GM19025 (cell line): ENCODE measurements at regions not wholly inside any gene's neighbourhood (a gene's known extent, or its start where the extent isn't known, plus 50 kb on each side); places are given as distances from the start of the nearest gene placed in this dataset.
"Not testable (repeated sequence)": the region's sequence is repeated elsewhere in the genome, so short reads cannot be mapped to it uniquely, and the experiment has no call there.

ENCODE experiments used
- ATAC-seq: cut with Tn5 transposase; IDR thresholded peaks from one replicate; pipeline ENCODE4 v1.9.1; 2021; ENCODE audit warnings: mild to moderate bottlenecking, low read depth, moderate library complexity; ENCODE audit not compliant: unreplicated experiment

DNA sequence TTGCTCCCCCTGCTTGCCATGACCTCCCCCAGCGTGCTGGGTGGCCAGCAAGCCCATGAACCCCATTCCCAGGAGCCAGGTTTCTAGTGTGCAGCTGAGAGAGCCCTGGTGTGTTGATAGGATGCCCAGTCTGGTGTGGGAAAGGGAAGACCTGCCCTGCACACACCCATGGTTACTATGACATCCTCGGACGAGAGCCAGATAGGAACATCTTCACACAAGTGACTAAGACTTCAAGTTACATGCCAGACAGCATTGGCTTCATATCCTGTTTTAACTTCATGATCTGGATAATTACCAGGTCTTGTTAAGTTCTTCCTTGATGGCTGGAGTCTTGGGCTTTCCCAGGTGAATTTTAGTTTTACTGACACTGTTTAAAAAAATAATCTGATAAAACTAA is 196.6 kb upstream of the EGLN3 start:
- no peak for ATAC-seq

DNA sequence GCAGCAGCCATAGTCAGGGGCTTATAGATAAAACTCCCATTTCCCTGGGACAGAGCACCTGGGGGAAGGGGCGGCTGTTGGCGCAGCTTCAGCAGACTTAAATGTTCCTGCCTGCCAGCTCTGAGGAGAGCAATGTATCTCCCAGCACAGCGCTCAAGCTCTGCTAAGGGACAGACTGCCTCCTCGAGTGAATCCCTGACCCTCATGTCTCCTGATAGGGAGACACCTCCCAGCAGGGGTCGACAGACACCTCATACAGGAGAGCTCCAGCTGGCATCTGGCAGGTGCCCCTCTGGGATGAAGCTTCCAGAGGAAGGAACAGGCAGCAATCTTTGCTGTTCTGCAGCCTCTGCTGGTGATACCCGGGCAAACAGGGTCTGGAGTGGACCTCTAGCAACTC is 189.3 kb upstream of the EGLN3 start:
- ATAC-seq = not testable (repeated sequence)

DNA sequence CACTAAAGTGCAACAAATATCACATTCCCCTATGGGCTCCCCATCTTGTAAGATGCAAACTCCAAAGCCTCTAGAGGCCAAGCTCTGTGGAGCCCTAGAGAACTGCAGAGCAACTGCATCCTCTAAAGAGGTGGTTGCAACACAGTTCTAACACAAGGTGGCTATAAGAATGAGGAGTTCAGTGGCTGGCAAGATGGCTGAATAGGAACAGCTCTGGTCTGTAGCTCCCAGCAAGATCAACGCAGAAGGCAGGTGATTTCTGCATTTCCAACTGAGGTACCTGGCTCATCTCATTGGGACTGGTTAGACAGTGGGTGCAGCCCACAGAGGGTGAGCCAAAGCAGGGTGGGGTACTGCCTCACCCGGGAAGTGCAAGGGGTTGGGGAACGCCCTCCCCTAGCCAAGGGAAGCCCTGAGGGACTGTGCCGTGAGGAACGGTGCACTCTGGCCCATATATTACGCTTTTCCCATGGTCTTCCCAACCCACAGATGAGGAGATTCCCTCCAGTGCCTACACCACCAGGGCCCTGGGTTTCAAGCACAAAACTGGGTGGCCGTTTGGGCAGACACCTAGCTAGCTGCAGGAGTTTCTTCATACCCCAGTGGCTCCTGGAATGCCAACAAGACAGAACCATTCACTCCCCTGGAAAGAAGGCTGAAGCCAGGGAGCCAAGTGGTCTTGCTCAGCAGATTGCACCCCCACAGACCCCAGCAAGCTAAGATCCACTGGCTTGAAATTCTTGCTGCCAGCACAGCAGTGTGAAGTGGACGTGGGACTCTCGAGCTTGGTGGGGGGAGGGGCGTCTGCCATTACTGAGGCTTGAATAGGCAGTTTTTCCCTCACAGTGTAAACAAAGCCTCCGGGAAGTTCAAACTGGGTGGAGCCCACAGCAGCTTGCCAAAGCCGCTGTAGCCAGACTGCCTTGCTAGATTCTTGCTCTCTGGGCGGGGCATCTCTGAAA is 188.6 kb upstream of the EGLN3 start:
- ATAC-seq = not testable (repeated sequence)

DNA sequence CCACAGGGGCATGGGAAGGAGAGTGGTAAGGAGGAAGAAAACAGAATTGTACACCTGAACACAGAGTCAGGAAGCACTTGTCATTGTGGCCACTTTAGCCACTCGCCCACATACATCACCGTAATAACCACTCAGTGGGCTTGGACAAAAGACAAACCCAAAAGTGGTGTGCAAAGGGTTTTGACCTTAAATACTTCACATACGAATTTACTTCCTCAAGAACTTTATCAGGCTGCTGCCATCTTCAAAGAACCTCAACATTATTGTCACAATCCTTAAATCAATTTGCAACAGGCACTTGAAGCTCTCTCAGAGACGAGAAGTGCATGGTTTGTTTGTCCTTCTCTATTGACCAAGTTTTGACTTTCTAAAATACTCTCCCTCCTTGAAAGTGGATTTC is 187.3 kb upstream of the EGLN3 start:
- ATAC-seq = no peak

DNA sequence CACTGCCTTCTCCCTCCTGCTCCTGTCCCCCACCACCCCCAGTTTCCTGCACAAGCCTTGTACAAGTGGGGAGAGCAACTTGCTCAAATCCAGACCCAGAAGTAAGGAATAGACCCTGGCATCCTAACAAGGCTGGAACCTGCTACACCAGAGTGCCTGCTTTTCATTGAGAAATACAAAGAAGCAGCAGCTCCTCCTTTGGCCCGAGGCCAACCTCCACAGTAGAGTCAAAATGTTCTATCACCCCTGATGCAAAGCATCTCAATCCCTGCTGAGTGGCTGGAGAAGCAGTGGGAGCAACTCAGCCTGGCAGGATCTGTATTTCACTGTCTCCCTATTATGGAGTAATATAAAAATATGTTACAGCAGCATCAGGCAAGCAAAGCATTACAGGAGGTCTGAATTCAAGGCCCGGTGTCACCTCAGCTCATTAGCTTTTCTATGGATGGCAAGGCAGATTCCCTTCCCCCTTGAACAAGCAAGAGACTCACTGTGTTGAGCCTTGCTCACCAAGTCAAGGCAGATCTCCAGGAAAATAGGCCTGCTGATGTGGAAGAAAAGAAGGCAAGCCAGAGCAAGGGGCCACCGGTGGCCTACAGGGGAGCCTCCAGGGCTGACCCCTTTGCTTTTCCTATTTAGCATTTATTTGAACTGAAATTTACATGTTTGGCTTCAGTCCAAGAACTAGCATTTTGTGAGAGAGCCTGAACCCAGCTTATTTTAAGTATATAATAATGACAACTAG is 186.3 kb upstream of the EGLN3 start:
- ATAC-seq = no peak

DNA sequence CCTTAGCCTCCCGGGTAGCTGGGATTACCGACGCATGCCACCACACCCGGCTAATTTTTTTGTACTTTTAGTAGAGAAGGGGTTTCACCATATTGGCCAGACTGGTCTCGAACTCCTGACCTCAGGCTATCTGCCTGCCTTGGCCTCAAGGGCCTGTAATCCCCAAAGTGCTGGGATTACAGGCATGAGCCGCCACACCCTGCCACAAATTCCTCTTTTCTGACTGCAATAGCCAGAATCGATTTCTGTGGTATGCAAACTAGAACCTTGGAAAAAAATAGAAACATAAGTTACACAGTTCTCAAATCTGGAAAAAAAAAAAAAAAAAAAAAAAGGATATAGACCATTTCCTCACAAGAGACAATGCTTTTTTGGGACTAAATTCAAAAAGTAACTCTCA is 184.6 kb upstream of the EGLN3 start:
- no peak for ATAC-seq

DNA sequence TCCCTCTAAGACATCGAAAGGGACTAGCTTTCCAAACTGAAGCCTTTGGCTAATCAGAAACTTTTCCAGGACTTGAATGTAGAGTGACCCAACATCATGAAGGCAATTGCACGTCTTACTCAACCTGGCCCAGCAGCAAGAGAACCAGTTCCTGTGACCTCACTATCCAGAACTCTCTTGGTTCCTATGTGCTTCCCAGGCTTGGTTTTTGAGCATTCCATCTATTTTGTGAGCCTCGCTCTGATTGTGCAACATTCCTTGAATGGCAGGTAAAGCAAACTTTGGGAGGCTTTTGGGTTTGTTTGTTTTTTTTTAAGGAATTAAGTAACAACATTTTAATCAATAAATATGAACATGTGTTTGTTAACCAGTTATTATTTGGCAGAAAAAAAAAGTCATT is 183.6 kb upstream of the EGLN3 start:
- ATAC-seq = no peak

DNA sequence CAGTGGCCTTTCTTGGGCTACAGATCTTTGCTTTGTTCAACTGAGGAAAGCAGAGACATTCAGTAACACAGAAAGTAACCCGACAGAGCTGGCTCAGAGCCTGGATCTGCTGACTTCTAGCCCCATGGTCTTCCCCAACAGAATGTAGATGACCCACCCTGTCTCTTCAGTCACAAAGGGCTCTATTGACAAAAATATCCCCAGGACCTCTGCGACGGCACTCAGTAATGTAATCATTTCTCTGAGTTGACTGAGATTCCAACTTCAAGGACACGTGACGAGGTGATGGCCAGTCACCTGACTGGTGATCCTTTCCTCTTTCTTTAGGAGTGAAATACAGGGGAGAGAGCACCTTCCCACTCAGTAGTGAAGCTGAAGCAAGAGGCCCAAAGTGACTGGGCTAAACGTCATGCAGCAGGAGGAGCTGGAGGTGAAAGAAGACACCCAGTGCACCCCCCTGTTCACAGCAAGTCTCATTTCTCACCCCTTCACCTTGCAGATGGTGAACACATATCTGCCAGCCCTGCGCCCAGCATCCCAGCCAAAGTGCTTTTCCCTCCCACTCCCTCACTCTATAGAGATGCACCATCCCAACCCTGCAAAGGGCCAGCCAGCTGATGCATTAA is 179.2 kb upstream of the EGLN3 start:
- no peak for ATAC-seq

DNA sequence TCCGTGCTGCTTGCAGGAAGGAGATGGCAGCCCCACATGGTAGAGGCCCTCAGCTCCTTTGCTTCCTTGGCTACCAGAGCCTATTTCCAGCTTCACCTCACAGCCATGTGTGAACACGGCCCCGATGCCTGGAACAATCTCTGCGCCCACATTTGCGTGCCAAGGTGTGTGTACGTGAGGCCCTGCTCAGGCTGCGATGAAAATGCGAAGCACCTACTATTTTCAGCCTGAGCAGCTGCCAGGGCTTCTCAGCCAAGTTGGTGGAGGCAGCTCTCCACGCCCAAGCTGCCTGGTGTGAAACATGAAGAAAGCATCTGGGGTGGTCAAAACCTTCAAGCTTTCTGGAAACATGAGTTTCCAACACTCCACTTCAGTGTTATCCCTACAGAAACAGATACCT is 177.8 kb upstream of the EGLN3 start:
- no peak for ATAC-seq

DNA sequence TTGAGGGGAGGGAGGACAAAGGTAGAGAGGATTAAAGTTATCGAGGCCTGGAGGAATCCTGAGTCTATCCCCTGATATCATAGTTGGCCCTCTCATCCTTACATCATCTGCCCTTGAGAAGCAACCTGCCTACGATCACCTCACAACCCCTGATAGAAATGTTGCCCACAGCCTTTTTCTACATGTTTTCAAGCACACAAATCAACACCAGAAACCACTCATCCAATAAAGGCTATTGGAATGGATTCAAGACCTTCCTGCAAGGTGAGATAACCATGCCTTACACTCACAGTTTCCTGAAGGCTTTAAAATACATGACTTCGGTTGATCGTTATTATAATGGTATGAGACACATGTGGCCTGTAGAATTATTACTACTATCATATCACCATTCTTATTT is 175.7 kb upstream of the EGLN3 start:
- ATAC-seq = no peak

DNA sequence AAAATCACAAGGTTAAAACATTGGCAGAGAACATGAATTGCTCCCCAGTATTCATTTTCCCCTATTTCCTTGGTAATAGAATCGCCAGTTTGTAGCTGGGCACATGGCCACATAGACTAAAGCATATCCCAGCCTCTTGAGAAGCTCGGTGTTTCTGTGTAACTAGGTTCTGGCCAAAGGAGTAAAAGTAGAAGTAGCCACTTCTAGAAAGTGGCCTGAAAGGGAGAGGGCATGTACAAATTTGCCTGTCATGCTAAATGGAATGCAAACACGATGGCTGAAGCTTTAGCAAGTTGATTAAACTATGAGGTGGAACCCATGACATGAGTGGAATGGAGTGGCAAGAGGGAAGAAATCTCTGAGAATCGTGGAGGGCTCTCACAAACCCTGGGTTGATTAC is 173.7 kb upstream of the EGLN3 start:
- no peak for ATAC-seq

DNA sequence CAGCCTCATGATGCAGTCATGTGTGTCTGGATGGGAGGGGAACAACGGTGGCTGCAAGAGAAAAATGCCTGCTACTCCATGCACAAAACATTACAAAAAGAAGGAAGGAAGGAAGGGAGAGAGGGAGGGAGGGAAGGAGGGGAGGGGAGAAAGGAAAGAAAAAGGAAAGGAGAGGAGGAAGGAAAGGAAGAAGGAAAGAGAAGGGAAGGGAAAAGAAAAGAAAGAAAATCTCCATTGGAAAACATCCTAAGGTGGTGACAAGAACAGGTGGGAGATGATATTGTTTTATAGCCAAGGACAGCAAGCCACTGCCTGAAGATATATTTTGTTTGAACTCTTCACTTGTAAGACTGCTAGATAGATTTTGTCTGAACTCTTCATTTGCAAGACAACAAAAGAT is 171.8 kb upstream of the EGLN3 start:
- no peak for ATAC-seq

DNA sequence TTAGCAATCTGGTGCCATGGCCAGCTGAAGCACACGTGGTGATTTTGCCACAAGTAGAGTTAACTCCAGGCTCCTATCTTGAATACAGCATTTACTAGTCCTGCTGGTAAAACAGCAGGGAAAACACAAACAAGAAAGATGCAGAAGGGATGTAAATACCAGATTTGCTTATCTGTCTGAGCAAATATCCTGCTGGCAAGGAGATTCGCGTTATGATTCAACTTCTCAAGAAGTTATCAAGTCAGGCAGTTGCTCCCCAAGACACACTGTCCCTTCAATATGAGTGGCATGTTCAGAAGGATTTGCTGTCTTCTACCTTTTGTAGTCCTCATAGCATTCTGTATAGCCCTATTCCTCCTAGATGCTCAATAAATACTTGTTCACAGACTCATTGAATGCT is 171.2 kb upstream of the EGLN3 start:
- no peak for ATAC-seq

DNA sequence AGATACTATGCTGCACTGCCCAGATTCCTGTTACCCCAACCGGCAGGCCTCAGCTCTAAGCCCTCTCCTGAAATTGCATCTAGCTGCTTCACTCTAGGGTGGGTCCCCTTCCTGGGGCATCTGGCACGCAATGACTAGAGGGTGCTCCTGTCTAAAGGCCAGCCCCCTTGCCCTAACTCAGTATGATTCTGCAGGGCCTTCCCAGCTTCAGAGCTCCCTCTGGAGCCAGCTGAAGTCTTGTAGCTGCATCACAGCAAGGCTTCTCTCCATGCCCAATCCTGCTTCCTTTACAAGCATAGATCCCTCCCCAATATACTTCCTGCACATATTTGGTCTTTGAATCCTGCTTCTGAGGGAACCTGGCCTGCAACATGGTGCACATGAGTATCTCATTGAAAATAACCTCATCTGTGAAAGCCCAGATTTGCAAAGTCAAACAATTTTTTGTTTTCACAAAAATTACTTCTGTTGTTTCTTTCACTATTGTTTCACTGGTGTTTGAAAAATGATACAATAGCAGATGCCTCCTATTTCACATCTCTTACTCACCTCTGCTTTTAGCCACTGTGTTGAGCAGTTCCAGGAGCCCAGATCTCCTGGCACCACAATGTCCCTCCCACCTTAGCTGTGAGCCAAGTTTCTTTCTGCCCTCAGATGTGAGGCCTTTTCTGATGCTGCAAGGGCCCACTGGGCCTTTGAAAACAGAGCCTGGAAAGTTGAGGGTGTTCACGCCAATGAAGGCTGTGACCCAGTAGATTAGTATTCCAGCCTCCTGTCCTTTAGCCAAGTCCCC is 169.5 kb upstream of the EGLN3 start:
- no peak for ATAC-seq

DNA sequence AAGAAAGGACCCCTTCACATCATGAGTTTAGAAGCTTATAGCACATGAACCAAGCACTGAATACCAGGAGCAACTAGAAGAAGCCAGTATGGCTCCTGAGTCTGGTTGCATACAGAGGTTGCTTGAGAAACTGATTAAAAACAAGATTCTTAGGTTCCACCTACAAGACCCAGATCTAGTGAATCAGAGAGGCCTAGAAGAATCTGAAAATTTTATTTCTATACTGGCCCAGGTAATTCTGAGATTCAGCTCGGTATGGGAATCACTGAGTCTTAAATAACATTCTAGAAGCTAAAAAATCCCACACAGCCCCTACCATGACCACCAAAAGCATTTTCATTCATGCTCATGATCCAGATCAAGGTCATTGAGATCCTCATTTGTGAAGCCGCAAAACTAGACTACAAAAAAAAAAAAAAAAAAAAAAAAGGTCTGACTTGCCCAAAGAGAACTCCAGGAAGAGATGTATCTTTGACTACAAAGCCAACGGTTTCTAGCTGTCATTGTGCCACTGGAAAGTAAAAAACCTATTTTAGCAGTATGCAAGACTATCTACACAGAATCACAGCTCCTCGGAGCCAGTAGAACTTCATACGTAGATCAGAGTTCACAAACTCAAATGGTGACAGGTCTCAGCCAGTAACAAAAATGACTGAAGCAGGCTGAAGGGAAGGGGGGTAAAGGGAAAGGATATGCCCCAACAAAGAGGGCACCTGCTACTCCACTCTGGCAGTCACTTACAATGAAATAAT is 168.4 kb upstream of the EGLN3 start:
- ATAC-seq = no peak

DNA sequence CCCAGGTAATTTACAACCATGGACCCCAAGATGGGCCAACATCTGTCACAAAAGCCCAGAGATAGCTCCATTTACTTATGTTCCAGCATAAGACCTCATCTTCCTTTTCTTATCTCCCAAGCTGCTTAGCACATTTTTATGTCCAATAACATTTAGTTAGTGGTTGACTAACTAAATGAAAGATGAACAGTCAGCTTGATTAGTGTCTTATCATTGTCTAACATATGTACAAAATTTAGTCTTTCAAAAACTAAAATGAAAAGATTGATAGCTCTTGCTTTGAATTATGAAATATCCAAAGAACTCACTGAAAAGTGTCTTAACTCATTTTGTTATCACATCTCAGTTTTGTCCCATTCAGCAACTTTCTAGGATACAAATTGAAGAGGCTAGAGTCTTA is 163.1 kb upstream of the EGLN3 start:
- ATAC-seq = no peak

DNA sequence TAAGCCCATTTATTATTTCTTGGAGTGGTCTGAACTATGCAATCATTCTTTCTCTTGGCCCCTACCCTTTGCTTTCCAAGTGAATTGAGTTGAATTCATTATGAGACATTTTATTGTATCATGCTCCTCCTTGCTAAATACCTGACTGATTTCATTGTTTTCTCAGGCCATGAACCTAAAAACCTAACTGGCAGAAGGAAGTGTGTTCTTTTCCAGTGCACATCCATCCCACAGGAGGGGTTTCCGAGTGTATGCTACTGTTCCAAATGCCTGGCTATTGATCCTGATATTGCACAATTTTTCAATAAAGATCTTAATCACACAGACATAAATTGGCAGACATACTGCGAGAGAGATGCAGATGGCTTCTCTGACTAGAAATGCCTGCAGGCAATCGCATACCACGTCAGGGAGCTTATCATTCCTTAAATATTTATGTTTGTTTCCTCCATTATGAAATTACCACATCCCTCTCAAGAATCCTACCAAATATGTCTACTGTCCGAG is 162.2 kb upstream of the EGLN3 start:
- ATAC-seq = no peak

DNA sequence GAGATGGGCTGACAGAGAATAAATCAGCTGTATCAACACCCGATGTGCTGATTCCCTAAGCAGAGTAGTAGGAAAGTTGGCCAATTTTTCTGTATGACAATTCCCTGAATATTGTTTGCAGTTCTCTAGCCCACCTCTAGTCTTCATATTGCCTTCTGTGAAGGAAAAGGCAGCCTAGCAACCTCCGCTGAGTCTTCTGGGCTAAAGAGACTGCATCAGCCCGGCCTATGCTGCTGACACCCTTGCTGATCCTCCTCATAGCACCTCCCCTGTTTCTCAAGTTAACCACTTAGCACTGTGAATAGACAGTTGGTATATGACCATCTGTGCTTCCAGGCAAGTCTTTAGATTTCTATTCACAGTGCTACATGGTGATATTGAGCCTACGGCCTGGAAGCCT is 161.1 kb upstream of the EGLN3 start:
- no peak for ATAC-seq

DNA sequence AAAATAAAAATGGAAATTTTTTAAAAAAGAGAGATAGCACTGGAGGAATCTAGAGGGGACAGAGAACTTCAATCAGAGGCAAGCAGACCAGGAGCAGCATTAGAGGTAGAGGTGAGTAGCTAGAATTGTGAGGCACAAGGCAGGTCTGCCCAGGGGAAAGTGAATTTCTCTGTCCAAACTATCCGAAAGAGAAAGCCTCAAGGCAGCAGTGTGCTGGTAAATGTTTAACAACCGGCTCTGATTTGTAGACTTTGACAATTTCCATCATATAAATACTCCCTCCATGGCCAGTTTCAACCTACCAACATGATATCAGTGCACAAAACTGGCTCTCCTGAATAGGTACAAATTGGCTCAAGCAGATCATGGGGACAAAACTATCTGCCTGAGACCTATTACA is 160.6 kb upstream of the EGLN3 start:
- no peak for ATAC-seq

DNA sequence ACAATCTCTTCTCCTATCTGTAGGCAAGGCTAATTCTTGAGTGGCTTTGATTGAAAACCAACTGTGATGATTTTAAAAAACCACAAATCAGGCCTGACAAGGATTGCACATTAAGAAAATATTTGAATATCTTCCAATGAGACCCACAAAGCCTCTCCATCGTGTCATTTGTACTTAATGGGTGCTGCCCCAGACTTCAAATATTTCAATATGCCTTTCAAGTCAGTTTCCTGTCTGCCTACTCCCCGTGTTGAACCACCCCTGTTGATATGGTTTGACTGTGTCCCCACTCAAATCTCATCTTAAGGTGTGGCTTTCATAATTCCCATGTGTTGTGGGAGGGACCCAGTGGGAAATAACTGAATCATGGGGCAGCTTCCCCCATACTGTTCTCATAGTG is 159.7 kb upstream of the EGLN3 start:
- ATAC-seq = no peak
